NCI-H1930 (cell line): ENCODE measurements at regions not wholly inside any gene's neighbourhood (a gene's known extent, or its start where the extent isn't known, plus 50 kb on each side); places are given as distances from the start of the nearest gene placed in this dataset.
"Not testable (repeated sequence)": the region's sequence is repeated elsewhere in the genome, so short reads cannot be mapped to it uniquely, and the experiment has no call there.

ENCODE experiments used
- DNase-seq, 2 experiments: peaks; one replicate each; lab custom pipeline; 2025; lab: John Stamatoyannopoulos, UW

- DNase-seq: peak; percentile 74 to 78
Observed at GRCh38 chr15:47887241-47887800, 170.0 kb downstream of the SEMA6D start.

DNA sequence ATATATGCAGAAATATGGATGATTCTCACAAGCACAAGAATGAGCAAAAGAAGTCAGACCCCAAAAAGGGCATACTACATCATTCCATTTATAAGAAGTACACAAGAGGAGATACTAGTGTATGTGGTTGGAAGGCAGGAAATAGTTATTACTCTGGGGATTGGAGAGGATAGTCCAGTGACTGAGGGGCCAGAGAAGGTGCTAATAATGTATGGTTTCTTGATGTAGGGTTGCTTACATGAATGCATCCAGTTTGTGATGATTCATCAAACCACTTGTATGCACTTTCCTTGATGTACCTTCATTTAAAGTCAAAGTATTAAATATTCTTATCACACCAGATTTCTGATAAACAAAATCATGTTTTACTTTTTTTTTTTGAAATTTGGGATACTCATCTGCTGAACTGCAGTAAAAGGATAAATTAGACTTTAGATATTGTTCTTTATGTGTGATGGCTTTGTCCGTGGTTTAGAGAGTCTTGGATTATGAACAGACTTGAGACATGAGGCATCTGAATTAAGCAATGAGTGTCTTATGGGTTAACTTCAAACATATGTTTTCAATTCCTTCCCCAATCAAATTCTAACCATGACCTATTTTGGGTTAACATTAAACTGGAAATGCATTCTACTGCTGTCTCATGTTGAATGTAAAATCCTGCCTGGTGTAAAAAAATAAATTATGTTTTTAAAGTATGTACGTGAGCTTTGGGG is 171.2 kb downstream of the SEMA6D start:
- DNase-seq: no peak

- no peak for DNase-seq
Observed at GRCh38 chr15:47890397-47891150, 173.3 kb downstream of the SEMA6D start.

- no peak for DNase-seq
Observed at GRCh38 chr15:47897525-47897924, 180.2 kb downstream of the SEMA6D start.

- no peak for DNase-seq
Observed at GRCh38 chr15:47900751-47901150, 183.4 kb downstream of the SEMA6D start.

GRCh38 chr15:47903368-47903767 is 186.1 kb downstream of the SEMA6D start:
- DNase-seq: no peak

GRCh38 chr15:47908486-47908885 is 191.2 kb downstream of the SEMA6D start:
- no peak for DNase-seq

- no peak for DNase-seq
Observed at GRCh38 chr15:47908950-47909670, 191.8 kb downstream of the SEMA6D start.

DNA sequence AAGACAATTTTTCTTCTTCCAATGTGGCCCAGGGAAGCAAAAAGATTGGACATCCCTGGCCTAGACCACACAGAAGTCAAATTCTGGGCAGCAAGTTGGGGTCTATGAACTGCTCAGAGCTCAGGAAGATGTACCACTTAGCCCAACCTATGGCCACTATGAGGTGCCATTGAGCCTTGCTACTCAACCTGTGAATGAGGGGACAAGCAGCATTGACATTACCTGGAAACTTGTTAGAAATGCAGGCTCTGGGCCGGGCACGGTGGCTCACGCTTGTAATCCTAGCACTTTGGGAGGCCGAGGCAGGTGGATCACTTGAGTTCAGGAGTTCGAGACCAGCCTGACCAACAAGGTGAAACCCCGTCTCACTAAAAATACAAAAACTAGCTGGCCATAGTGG is 195.6 kb downstream of the SEMA6D start:
- DNase-seq: not testable (repeated sequence)

GRCh38 chr15:47917881-47918280 is 200.6 kb downstream of the SEMA6D start:
- no peak for DNase-seq

DNA sequence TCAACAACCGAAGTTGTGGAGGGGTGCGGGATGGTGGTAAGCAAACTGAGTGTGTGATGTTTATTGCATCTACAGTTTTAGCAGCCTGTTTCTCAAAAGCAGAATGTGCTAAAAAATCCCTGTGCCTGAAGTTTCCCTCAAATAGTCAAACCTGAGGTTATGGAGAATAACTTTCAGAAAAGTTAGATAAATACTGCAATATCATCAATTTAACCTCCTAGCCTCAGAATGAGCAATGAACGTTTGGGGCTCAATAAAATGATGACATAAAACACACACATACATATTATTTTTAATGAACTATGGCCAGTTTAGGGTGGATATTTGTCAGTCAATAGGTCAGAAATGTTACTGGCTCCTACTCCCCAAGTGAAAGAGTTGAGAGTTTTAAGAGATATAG is 201.6 kb downstream of the SEMA6D start:
- DNase-seq: no peak

DNA sequence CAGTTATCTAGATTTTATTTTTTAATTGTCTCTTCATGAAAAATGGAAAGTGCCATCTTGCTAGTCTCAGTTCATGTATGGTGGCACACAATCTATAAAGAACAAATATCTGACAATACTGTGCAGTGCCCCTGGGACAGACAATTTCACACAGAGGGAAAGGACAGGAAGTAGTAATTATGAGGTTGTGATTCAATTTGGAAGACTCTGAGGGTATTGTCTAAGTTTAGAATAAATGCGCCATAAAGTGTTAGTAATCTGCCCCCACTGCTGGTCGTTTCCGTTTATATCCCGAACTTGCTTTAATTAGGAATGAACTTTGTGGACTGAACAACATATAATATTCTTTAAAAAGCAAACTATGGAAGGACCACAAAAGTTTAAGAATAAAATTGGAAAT is 196.4 kb upstream of the SLC24A5 start:
- DNase-seq: no peak

DNA sequence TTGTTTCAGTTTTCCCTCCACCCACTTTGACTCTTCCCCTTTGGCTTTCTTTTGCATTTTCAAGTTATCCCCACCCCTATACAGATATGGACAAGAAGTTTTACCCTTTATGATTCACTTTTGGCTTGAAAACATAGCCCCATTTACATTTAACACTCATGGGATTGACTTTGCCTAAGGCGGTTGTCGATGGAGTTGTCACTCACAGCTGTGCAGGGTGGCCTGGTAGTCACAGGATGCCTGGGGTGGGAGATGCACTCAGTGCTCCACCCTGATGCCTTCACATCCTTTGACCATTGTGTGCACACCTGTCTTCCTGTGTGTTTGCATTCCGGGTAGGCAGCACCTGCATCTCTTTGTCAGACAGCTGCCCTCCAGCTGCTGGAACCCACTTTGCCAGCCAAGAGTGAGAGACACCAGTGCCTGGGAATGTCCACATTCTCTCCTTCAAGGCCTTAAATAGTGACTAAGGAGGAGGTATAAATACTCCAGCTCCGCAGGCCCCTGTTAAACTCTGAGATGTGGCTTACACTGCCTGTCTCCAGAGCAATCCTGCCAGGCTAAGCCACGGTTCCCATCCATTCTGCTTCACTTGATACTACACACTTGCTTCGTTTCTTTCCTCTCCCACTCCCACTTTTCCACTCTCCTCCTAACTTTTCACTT is 191.5 kb upstream of the SLC24A5 start:
- DNase-seq: peak in 1 of 2 experiments; percentile 23

DNA sequence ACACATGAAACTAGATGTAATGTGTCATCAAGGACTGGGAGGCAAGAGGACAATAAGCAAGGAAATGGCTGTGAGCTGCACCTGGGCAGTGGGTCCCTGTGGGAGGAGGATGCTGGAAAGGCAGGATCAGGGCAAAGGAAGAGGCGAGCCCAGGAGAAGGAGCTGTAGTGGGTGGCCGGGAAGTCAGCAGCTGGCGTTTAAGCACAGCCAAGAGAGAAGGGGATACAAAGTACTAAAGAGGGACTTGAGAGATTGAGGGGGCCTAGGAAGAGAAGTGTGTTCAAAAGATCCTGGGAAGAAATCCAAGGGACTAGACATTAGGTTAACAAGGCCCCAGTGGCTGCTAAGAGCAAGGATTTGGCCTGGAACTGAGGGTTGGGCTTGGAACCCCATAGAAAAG is 188.5 kb upstream of the SLC24A5 start:
- no peak for DNase-seq

DNA sequence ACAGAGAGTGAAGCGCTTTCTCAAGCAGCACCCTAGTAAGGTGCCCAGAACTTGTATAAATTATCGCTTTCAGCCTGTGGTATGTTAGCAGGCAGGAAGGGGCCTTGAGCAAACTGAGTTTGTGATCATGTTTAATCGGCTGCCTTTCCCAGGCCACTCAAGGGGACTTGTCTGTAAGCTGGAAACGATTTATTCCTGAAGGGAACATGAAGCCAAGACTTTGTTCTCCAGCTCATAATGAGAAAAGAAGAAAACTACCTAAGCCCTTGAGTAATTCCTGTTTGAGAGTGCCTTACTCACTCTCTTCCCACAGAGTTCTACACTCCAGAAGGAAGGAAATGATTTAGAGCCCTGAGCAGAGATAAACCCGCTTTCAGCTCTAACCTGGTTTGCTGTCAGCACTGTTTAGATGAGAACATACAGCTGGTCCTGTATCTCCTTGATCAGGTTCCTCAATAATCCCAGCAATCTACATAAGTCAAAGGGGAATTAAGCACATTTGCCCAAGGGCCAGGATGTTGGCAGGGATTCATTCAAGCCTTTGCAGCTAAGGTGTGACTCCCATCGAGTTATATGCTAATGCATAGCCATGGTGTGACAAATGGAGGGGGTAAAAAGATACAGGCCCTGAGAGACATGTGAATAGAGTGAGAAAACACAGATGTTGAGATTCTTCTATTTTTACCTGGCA is 187.7 kb upstream of the SLC24A5 start:
- no peak for DNase-seq

GRCh38 chr15:47933865-47934264 is 186.9 kb upstream of the SLC24A5 start:
- DNase-seq: no peak

DNA sequence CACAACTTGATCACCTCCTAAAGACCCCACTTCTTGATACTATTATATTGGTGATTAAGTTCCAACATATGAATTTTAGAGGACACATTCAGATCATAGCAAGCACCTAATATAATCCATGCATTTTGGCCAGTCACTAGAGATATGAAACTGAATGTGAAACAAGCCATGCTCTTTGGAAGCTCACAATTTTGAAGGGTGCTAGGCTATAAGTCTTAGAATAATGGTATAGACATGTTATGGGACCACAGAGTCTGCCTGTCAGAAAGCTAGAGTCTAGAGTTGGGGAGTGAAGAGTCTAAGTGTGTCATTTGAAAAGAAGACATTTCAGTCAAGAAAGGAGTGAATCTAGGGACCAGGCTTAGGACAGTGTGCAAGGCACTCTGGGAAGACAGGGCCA is 186.4 kb upstream of the SLC24A5 start:
- DNase-seq: no peak

DNA sequence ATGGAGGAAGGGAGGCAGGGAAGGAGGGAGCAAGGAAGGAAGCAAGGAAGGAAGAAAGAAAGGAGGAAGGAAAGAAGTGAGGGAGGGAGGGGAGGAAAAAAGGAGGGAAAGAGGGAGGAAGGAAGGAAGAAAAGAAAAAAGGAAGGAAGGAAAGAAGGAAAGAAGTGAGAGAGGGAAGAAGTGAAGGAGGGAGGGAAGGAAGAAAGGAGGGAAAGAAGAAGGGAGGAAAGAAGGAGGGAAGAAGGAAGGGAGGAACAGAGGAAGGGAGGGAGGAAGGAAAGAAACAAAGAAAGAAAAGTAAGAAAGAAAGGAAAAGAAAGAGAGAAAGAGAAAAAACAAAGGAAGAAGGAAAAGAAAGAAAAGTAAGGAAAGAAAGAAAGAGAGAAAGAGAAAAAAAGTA is 183.0 kb upstream of the SLC24A5 start:
- DNase-seq: no peak

- no peak for DNase-seq
Observed at GRCh38 chr15:47944637-47945288, 176.0 kb upstream of the SLC24A5 start.

DNA sequence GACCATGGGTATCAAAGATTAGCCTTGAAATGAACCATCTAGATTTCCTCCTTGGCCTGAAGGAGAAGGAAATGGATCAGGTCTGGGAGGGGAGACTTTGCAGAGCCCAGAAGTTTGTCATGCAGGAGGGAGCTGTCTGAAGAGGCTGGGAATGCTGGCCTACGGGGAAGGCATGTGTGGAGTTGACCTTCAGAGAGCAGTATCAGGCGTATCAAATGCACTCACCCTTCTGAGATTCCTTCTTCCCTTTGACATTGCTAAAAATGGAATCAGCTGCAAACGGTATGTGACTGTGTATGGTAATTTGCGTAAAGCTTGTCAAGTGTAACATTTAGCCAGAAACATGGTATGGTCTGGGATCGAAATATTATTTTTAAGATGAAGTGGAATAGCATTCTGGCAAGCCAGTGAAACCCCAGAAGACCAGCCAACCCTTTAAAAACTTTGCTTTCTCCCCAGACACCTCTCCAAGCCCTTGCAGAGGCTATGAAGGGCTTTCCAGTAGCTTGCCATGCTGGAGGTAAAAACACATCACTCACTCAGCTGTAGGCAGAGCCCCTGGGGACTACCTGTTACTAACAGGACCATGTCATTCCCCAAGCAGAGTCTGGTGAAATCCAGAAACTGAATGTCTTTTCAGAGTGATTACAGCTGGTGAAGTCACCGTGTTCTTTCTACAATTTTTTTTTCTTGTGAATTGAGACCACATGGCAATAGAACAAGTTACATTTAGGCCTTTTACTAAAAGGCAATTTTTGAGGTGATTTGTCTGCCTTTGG is 174.7 kb upstream of the SLC24A5 start:
- DNase-seq: no peak
